ENCODE measurements at regions not wholly inside any gene's neighbourhood (a gene's known extent, or its start where the extent isn't known, plus 50 kb on each side); places are given as distances from the start of the nearest gene placed in this dataset.

GRCh38 chr6:126539022-126539421 lies 199.1 kb downstream of the CENPW start:
- TF ChIP-seq, protein P1, sequence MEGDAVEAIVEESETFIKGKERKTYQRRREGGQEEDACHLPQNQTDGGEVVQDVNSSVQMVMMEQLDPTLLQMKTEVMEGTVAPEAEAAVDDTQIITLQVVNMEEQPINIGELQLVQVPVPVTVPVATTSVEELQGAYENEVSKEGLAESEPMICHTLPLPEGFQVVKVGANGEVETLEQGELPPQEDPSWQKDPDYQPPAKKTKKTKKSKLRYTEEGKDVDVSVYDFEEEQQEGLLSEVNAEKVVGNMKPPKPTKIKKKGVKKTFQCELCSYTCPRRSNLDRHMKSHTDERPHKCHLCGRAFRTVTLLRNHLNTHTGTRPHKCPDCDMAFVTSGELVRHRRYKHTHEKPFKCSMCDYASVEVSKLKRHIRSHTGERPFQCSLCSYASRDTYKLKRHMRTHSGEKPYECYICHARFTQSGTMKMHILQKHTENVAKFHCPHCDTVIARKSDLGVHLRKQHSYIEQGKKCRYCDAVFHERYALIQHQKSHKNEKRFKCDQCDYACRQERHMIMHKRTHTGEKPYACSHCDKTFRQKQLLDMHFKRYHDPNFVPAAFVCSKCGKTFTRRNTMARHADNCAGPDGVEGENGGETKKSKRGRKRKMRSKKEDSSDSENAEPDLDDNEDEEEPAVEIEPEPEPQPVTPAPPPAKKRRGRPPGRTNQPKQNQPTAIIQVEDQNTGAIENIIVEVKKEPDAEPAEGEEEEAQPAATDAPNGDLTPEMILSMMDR (conservative IDR thresholded peaks at IDR 0.05 in 1 of 2, IDR thresholded peaks at IDR 0.05 in 1 of 2; ENCODE audit: low read depth in 1 of 2, low read length in 2 of 2) = no peak
- TF ChIP-seq EZH2 (IDR thresholded peaks at IDR 0.05; ENCODE audit: low read length, missing control alignments) = no peak
